ENCODE measurements at regions not wholly inside any gene's neighbourhood (a gene's known extent, or its start where the extent isn't known, plus 50 kb on each side); places are given as distances from the start of the nearest gene placed in this dataset.

- TF ChIP-seq RELA (CRISPR knock-in tag; IDR thresholded peaks at IDR 0.05; ENCODE audit: borderline replicate concordance) (no peak), ZNF219 (CRISPR knock-in tag; IDR thresholded peaks at IDR 0.05; ENCODE audit: borderline replicate concordance) (no peak), E2F4 (CRISPR knock-in tag; IDR thresholded peaks at IDR 0.05; ENCODE audit: borderline replicate concordance, low read depth) (no peak), NFATC4 (CRISPR knock-in tag; IDR thresholded peaks at IDR 0.05) (no peak), IRF1 (CRISPR knock-in tag; IDR thresholded peaks at IDR 0.05) (no peak)
Measured at GRCh38 chr13:54173996-54174395, 1145.4 kb downstream of the OLFM4 start (continued).

GRCh38 chr13:54175466-54175865 is 1146.9 kb downstream of the OLFM4 start:
- peaks cover 29% of the 10 kb centered on the region for H3K4me1 Mint-ChIP-seq
- DNase-seq (ENCODE audit: low spot score) (no peak), ATAC-seq (peak; percentile 89)
- H3K27me3 Mint-ChIP-seq (ENCODE audit: low read depth) = no peaks in the 10 kb centered on the region
- ChIA-PET CTCF (interaction anchor here (1.2 to 1.5 kb wide), 2 partner anchors 10 to 393 kb away, joined by 3 to 5 read pairs; no protein-coding TSS in a partner anchor), POLR2A (no interaction called here)
- peak overlapping the region; percentile 7 for H3K27ac Mint-ChIP-seq
- peaks cover 10% of the 10 kb centered on the region for H3K36me3 Mint-ChIP-seq
- TF ChIP-seq GRHL2 (CRISPR knock-in tag; IDR thresholded peaks at IDR 0.05; ENCODE audit: insufficient replicate concordance, severe bottlenecking) (no peak), EMX1 (CRISPR knock-in tag; IDR thresholded peaks at IDR 0.05) (no peak), RORB (CRISPR knock-in tag; IDR thresholded peaks at IDR 0.05) (no peak), MAX (CRISPR knock-in tag; IDR thresholded peaks at IDR 0.05) (no peak), NFYB (CRISPR knock-in tag; conservative IDR thresholded peaks at IDR 0.05; ENCODE audit: low read depth) (no peak), PRDM15 (CRISPR knock-in tag; IDR thresholded peaks at IDR 0.05) (no peak), ZNF219 (CRISPR knock-in tag; IDR thresholded peaks at IDR 0.05; ENCODE audit: borderline replicate concordance) (no peak), E2F5 (CRISPR knock-in tag; IDR thresholded peaks at IDR 0.05) (no peak), ATF3 (CRISPR knock-in tag; conservative IDR thresholded peaks at IDR 0.05) (no peak), PREB (CRISPR knock-in tag; IDR thresholded peaks at IDR 0.05; ENCODE audit: borderline replicate concordance) (no peak), NFE2L1 (CRISPR knock-in tag; IDR thresholded peaks at IDR 0.05) (no peak), NR1H2 (CRISPR knock-in tag; IDR thresholded peaks at IDR 0.05) (no peak), TP53 (CRISPR knock-in tag; IDR thresholded peaks at IDR 0.05) (no peak), CBFB (CRISPR knock-in tag; IDR thresholded peaks at IDR 0.05; ENCODE audit: low read depth) (no peak)
- H3K9me3 Mint-ChIP-seq = peaks cover 17% of the 10 kb centered on the region
- H3K4me3 Mint-ChIP-seq = no peak overlapping the region; the same call in 1 of the 2 replicates
